ENCODE measurements at regions not wholly inside any gene's neighbourhood (a gene's known extent, or its start where the extent isn't known, plus 50 kb on each side); places are given as distances from the start of the nearest gene placed in this dataset.

- Histone ChIP-seq H3K27me3 (no peaks in the 10 kb centered on the region), H3K4me1 (no peaks in the 10 kb centered on the region), H3K36me3 (no peaks in the 10 kb centered on the region), H3K9me3 (no peaks in the 10 kb centered on the region), H3K27ac (no peak overlapping the region), H3K4me3 (no peak overlapping the region)
- TF ChIP-seq CTCF (IDR thresholded peaks at IDR 0.05), result no peak
- DNase-seq (ENCODE audit: low spot score), result no peak
These were observed 72.6 kb upstream of the CDIN1 start for GRCh38 chr15:36506733-36507356.

GRCh38 chr15:36507458-36507857 is 72.0 kb upstream of the CDIN1 start:
- Histone ChIP-seq H3K9me3 (no peaks in the 10 kb centered on the region), H3K4me3 (no peak overlapping the region), H3K36me3 (no peaks in the 10 kb centered on the region), H3K27me3 (no peaks in the 10 kb centered on the region), H3K27ac (no peak overlapping the region), H3K4me1 (no peaks in the 10 kb centered on the region)
- no peak for TF ChIP-seq CTCF (IDR thresholded peaks at IDR 0.05)
- DNase-seq (ENCODE audit: low spot score), result no peak

- no peaks in the 10 kb centered on the region for H3K36me3 ChIP-seq
- no peaks in the 10 kb centered on the region for H3K4me1 ChIP-seq
- H3K9me3 ChIP-seq, result no peaks in the 10 kb centered on the region
- no peak overlapping the region for H3K4me3 ChIP-seq
- no peak overlapping the region for H3K27ac ChIP-seq
- no peak for DNase-seq (ENCODE audit: low spot score)
- no peaks in the 10 kb centered on the region for H3K27me3 ChIP-seq
- no peak for TF ChIP-seq CTCF (IDR thresholded peaks at IDR 0.05)
These were observed 67.8 kb upstream of the CDIN1 start for GRCh38 chr15:36511594-36511993.

GRCh38 chr15:36517758-36518157 is 61.7 kb upstream of the CDIN1 start:
- H3K4me1 ChIP-seq, result no peaks in the 10 kb centered on the region
- no peak for TF ChIP-seq CTCF (IDR thresholded peaks at IDR 0.05)
- no peak overlapping the region for H3K4me3 ChIP-seq
- DNase-seq (ENCODE audit: low spot score), result no peak
- no peaks in the 10 kb centered on the region for H3K27me3 ChIP-seq
- no peaks in the 10 kb centered on the region for H3K9me3 ChIP-seq
- no peak overlapping the region for H3K27ac ChIP-seq
- no peaks in the 10 kb centered on the region for H3K36me3 ChIP-seq

GRCh38 chr15:36519067-36519466 is 60.4 kb upstream of the CDIN1 start:
- no peak for DNase-seq (ENCODE audit: low spot score)
- H3K27ac ChIP-seq, result no peak overlapping the region
- no peak for TF ChIP-seq CTCF (IDR thresholded peaks at IDR 0.05)
- no peaks in the 10 kb centered on the region for H3K36me3 ChIP-seq
- no peaks in the 10 kb centered on the region for H3K4me1 ChIP-seq
- H3K27me3 ChIP-seq, result no peaks in the 10 kb centered on the region
- no peak overlapping the region for H3K4me3 ChIP-seq
- no peaks in the 10 kb centered on the region for H3K9me3 ChIP-seq

GRCh38 chr15:36525430-36525829 is 54.0 kb upstream of the CDIN1 start:
- H3K27ac ChIP-seq, result no peak overlapping the region
- no peaks in the 10 kb centered on the region for H3K4me1 ChIP-seq
- no peak overlapping the region for H3K4me3 ChIP-seq
- no peaks in the 10 kb centered on the region for H3K36me3 ChIP-seq
- no peak for TF ChIP-seq CTCF (IDR thresholded peaks at IDR 0.05)
- H3K9me3 ChIP-seq, result no peaks in the 10 kb centered on the region
- no peaks in the 10 kb centered on the region for H3K27me3 ChIP-seq
- no peak for DNase-seq (ENCODE audit: low spot score)

Data from right atrium auricular region (tissue), 2 donors.